GM23338 (cell line): ENCODE measurements at regions not wholly inside any gene's neighbourhood (a gene's known extent, or its start where the extent isn't known, plus 50 kb on each side); places are given as distances from the start of the nearest gene placed in this dataset.

ENCODE experiments used
- ATAC-seq: fragments of 200-7000 bp; cut with Tn5 transposase; 3 replicates; pipeline ENCODE4 v1.9.1; 2020
- DNase-seq: peaks from one replicate; pipeline ENCODE4 v3.0.0-alpha.2; 2015; ENCODE audit warnings: low spot score
- H2AFZ ChIP-seq: fragments of 200-600 bp; sonication (generic); 2 replicates; pipeline ENCODE4 v1.8.0; 2016; ENCODE audit warnings: antibody characterized with exemption, mild to moderate bottlenecking, moderate library complexity
- H3F3A ChIP-seq: fragments of 200-600 bp; sonication (generic); replicated peaks from 2 replicates; pipeline ENCODE4 v1.8.0; 2017; ENCODE audit warnings: antibody characterized with exemption, mixed run types, low read depth
- H3K27ac ChIP-seq: fragments of 200-600 bp; sonication (generic); 2 replicates; pipeline ENCODE4 v1.6.1; 2016; ENCODE audit warnings: low read depth
- H3K27me3 ChIP-seq: fragments of 200-600 bp; sonication (generic); 2 replicates; pipeline ENCODE4 v1.8.0; 2016; ENCODE audit warnings: mild to moderate bottlenecking, mixed run types, moderate library complexity; ENCODE audit not compliant: insufficient read depth
- H3K36me3 ChIP-seq: fragments of 200-600 bp; sonication (generic); 2 replicates; pipeline ENCODE4 v1.8.0; 2016; ENCODE audit warnings: mild to moderate bottlenecking; ENCODE audit not compliant: insufficient read depth
- H3K4me1 ChIP-seq: fragments of 200-600 bp; sonication (generic); 2 replicates; pipeline ENCODE4 v1.8.0; 2016; ENCODE audit warnings: mild to moderate bottlenecking, moderate library complexity; ENCODE audit not compliant: insufficient read depth
- H3K4me2 ChIP-seq: fragments of 200-600 bp; sonication (generic); 2 replicates; pipeline ENCODE4 v1.7.1; 2017; ENCODE audit warnings: mixed run types
- H3K4me3 ChIP-seq: fragments of 200-600 bp; sonication (generic); 2 replicates; pipeline ENCODE4 v1.6.1; 2016; ENCODE audit warnings: mixed run types
- H3K79me2 ChIP-seq: fragments of 200-600 bp; sonication (generic); replicated peaks from 2 replicates; pipeline ENCODE4 v1.8.0; 2017; ENCODE audit warnings: mild to moderate bottlenecking; ENCODE audit not compliant: insufficient read depth
- H3K9me2 ChIP-seq: fragments of 200-600 bp; sonication (generic); 2 replicates; pipeline ENCODE4 v1.8.0; 2017; ENCODE audit not compliant: insufficient read depth
- H4K20me1 ChIP-seq: fragments of 200-600 bp; sonication (generic); replicated peaks from 2 replicates; pipeline ENCODE4 v1.8.0; 2017; ENCODE audit warnings: mild to moderate bottlenecking; ENCODE audit not compliant: insufficient read depth
- H3K27ac Mint-ChIP-seq: 2 replicates; pipeline ENCODE4 v1.8.0; 2020; ENCODE audit warnings: inconsistent platforms, mild to moderate bottlenecking, moderate library complexity, mixed read lengths
- H3K27me3 Mint-ChIP-seq: 3 replicates; pipeline ENCODE4 v1.8.0; 2022; ENCODE audit warnings: low read depth, mild to moderate bottlenecking, moderate library complexity, mixed read lengths, inconsistent platforms; ENCODE audit not compliant: insufficient read depth, poor library complexity
- H3K36me3 Mint-ChIP-seq: 3 replicates; pipeline ENCODE4 v1.8.0; 2021; ENCODE audit warnings: low read depth, mild to moderate bottlenecking, inconsistent platforms, moderate library complexity, mixed read lengths
- H3K4me1 Mint-ChIP-seq: 3 replicates; pipeline ENCODE4 v1.8.0; 2020; ENCODE audit warnings: mild to moderate bottlenecking, inconsistent platforms, mixed read lengths
- H3K4me3 Mint-ChIP-seq: 3 replicates; pipeline ENCODE4 v1.8.0; 2021; ENCODE audit warnings: moderate library complexity, mild to moderate bottlenecking, inconsistent platforms, mixed read lengths
- H3K9me3 Mint-ChIP-seq: 3 replicates; pipeline ENCODE4 v1.8.0; 2020; ENCODE audit warnings: moderate library complexity, mild to moderate bottlenecking, inconsistent platforms, mixed read lengths
- CREB1 ChIP-seq: fragments of 250-450 bp; sonication (Bioruptor Pico); IDR thresholded peaks from 2 replicates; pipeline ENCODE4 v1.5.0; 2020; ENCODE audit warnings: low read depth, mild to moderate bottlenecking, moderate library complexity
- ETS1 ChIP-seq: IDR thresholded peaks from 2 replicates; pipeline ENCODE4 v1.6.1; 2016; ENCODE audit warnings: antibody characterized with exemption
- EZH2 ChIP-seq: fragments of 200-600 bp; sonication (generic); IDR thresholded peaks from one replicate; pipeline ENCODE4 v1.8.0; 2017; ENCODE audit warnings: antibody characterized with exemption, mild to moderate bottlenecking, low read depth; ENCODE audit not compliant: unreplicated experiment
- EZH2phosphoT487 ChIP-seq: fragments of 200-600 bp; sonication (generic); IDR thresholded peaks from one replicate; pipeline ENCODE4 v1.8.1; 2018; ENCODE audit warnings: antibody characterized with exemption; ENCODE audit not compliant: unreplicated experiment
- JUNB ChIP-seq: IDR thresholded peaks from one replicate; pipeline ENCODE4 v1.6.1; 2016; ENCODE audit warnings: antibody characterized with exemption; ENCODE audit not compliant: unreplicated experiment
- NANOG ChIP-seq: IDR thresholded peaks from 2 replicates; pipeline ENCODE4 v1.6.1; 2016; ENCODE audit warnings: antibody characterized with exemption, borderline replicate concordance
- POLR2AphosphoS5 ChIP-seq: IDR thresholded peaks from 2 replicates; pipeline ENCODE4 v1.6.1; 2016; ENCODE audit warnings: antibody characterized with exemption, low read depth
- REST ChIP-seq: IDR thresholded peaks from one replicate; pipeline ENCODE4 v1.6.1; 2018; ENCODE audit warnings: antibody characterized with exemption; ENCODE audit not compliant: unreplicated experiment
- STAT1 ChIP-seq: IDR thresholded peaks from one replicate; pipeline ENCODE4 v1.6.1; 2016; ENCODE audit warnings: antibody characterized with exemption; ENCODE audit not compliant: unreplicated experiment
- ZNF114 ChIP-seq: fragments of 250-450 bp; sonication (Bioruptor Pico); IDR thresholded peaks from 2 replicates; pipeline ENCODE4 v1.5.0; 2020; ENCODE audit warnings: mild to moderate bottlenecking, moderate library complexity
- ZNF331 ChIP-seq: fragments of 250-450 bp; sonication (Bioruptor Pico); IDR thresholded peaks from 2 replicates; pipeline ENCODE4 v1.5.0; 2020; ENCODE audit warnings: low read depth, mild to moderate bottlenecking, moderate library complexity
- ZNF462 ChIP-seq: fragments of 250-450 bp; sonication (Bioruptor Pico); IDR thresholded peaks from 2 replicates; pipeline ENCODE4 v1.5.0; 2020; ENCODE audit warnings: mild to moderate bottlenecking, moderate library complexity
- TF ChIP-seq, protein P1 (sequence below), 2 experiments: fragments of 200-600 bp in 1 of 2; sonication (generic) in 1 of 2; conservative IDR thresholded peaks; 2 replicates each; pipeline versions ENCODE4 v1.5.1 to v1.6.1; 2016 to 2017; ENCODE audit warnings: antibody characterized with exemption in 2 of 2, low read depth in 2 of 2, mild to moderate bottlenecking in 2 of 2, moderate library complexity in 1 of 2

GRCh38 chr10:78953113-78953798 is 115.5 kb upstream of the ZMIZ1 start:
- no peak for ATAC-seq
- H3F3A ChIP-seq = no peaks in the 10 kb centered on the region

More at GRCh38 chr10:78953113-78953798, 115.5 kb upstream of the ZMIZ1 start:
- no peak overlapping the region for H3K4me3 Mint-ChIP-seq
- Histone ChIP-seq H3K4me2 (no peak overlapping the region), H3K36me3 (no peaks in the 10 kb centered on the region), H3K4me1 (no peaks in the 10 kb centered on the region), H4K20me1 (no peaks in the 10 kb centered on the region), H3K4me3 (no peak overlapping the region), H3K27ac (no peak overlapping the region), H3K27me3 (no peaks in the 10 kb centered on the region), H3K9me2 (no peaks in the 10 kb centered on the region), H2AFZ (no peak overlapping the region), H3K79me2 (no peaks in the 10 kb centered on the region)
- peaks cover 7% of the 10 kb centered on the region; the same call in 2 of the 3 replicates for H3K4me1 Mint-ChIP-seq
- no peaks in the 10 kb centered on the region for H3K9me3 Mint-ChIP-seq
- TF ChIP-seq STAT1 = no peak
- TF ChIP-seq, protein P1, sequence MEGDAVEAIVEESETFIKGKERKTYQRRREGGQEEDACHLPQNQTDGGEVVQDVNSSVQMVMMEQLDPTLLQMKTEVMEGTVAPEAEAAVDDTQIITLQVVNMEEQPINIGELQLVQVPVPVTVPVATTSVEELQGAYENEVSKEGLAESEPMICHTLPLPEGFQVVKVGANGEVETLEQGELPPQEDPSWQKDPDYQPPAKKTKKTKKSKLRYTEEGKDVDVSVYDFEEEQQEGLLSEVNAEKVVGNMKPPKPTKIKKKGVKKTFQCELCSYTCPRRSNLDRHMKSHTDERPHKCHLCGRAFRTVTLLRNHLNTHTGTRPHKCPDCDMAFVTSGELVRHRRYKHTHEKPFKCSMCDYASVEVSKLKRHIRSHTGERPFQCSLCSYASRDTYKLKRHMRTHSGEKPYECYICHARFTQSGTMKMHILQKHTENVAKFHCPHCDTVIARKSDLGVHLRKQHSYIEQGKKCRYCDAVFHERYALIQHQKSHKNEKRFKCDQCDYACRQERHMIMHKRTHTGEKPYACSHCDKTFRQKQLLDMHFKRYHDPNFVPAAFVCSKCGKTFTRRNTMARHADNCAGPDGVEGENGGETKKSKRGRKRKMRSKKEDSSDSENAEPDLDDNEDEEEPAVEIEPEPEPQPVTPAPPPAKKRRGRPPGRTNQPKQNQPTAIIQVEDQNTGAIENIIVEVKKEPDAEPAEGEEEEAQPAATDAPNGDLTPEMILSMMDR (conservative IDR thresholded peaks at IDR 0.05; ENCODE audit: low read depth in 2 of 2) = no peak
- no peak for TF ChIP-seq EZH2
- TF ChIP-seq EZH2phosphoT487 = no peak
- TF ChIP-seq ZNF114 (CRISPR knock-in tag) = no peak
- TF ChIP-seq ZNF462 (CRISPR knock-in tag) = no peak
- no peak for TF ChIP-seq NANOG
- TF ChIP-seq REST = no peak
- no peak for TF ChIP-seq ETS1
- TF ChIP-seq JUNB = no peak
- TF ChIP-seq CREB1 (CRISPR knock-in tag) = no peak
- TF ChIP-seq POLR2AphosphoS5 = no peak
- TF ChIP-seq ZNF331 = no peak
- DNase-seq = no peak
- H3K36me3 Mint-ChIP-seq = no peaks in the 10 kb centered on the region
- H3K27me3 Mint-ChIP-seq = peaks cover 22% of the 10 kb centered on the region
- no peak overlapping the region for H3K27ac Mint-ChIP-seq
